A204.1 (cell line): ENCODE measurements at regions not wholly inside any gene's neighbourhood (a gene's known extent, or its start where the extent isn't known, plus 50 kb on each side); places are given as distances from the start of the nearest gene placed in this dataset.

Experiments
- FAIRE-seq: peaks from 2 replicates; lab custom pipeline; 2012; peaks lifted over from hg19 to GRCh38; lab: Jason Lieb, UNC

GRCh38 chr5:155866971-155867370 lies 460.0 kb upstream of the SGCD start:
- no peak for FAIRE-seq

GRCh38 chr5:155867522-155868088 lies 459.4 kb upstream of the SGCD start:
- no peak for FAIRE-seq

- FAIRE-seq = no peak
Measured at GRCh38 chr5:155870636-155871035, 456.3 kb upstream of the SGCD start.

- no peak for FAIRE-seq
Measured at GRCh38 chr5:155871623-155872022, 455.3 kb upstream of the SGCD start.

GRCh38 chr5:155872629-155873220 lies 454.2 kb upstream of the SGCD start:
- FAIRE-seq = no peak

- no peak for FAIRE-seq
Measured at GRCh38 chr5:155878991-155879575, 447.9 kb upstream of the SGCD start.

GRCh38 chr5:155884041-155884440 lies 442.9 kb upstream of the SGCD start:
- no peak for FAIRE-seq

GRCh38 chr5:155885199-155885598 lies 441.8 kb upstream of the SGCD start:
- FAIRE-seq = no peak

- no peak for FAIRE-seq
Measured at GRCh38 chr5:155886311-155887031, 440.5 kb upstream of the SGCD start.

GRCh38 chr5:155895484-155895883 lies 431.5 kb upstream of the SGCD start:
- FAIRE-seq = no peak

- no peak for FAIRE-seq
Measured at GRCh38 chr5:155897761-155898160, 429.2 kb upstream of the SGCD start.

GRCh38 chr5:155898284-155898683 lies 428.7 kb upstream of the SGCD start:
- no peak for FAIRE-seq

- no peak for FAIRE-seq
Measured at GRCh38 chr5:155903791-155904190, 423.2 kb upstream of the SGCD start.

GRCh38 chr5:155905364-155905763 lies 421.6 kb upstream of the SGCD start:
- no peak for FAIRE-seq

GRCh38 chr5:155906046-155906445 lies 420.9 kb upstream of the SGCD start:
- FAIRE-seq = no peak

GRCh38 chr5:155908543-155908942 lies 418.4 kb upstream of the SGCD start:
- FAIRE-seq = no peak

- no peak for FAIRE-seq
Measured at GRCh38 chr5:155912291-155912690, 414.7 kb upstream of the SGCD start.

GRCh38 chr5:155914766-155915165 lies 412.2 kb upstream of the SGCD start:
- no peak for FAIRE-seq

GRCh38 chr5:155915601-155916000 lies 411.4 kb upstream of the SGCD start:
- FAIRE-seq = no peak

GRCh38 chr5:155919126-155919525 lies 407.8 kb upstream of the SGCD start:
- no peak for FAIRE-seq

- FAIRE-seq = no peak
Measured at GRCh38 chr5:155919725-155920124, 407.2 kb upstream of the SGCD start.

- no peak for FAIRE-seq
Measured at GRCh38 chr5:155921621-155922020, 405.3 kb upstream of the SGCD start.

- FAIRE-seq = no peak
Measured at GRCh38 chr5:155923784-155924183, 403.2 kb upstream of the SGCD start.

GRCh38 chr5:155926031-155926430 lies 400.9 kb upstream of the SGCD start:
- no peak for FAIRE-seq
